C4-2B (cell line): ENCODE measurements at regions not wholly inside any gene's neighbourhood (a gene's known extent, or its start where the extent isn't known, plus 50 kb on each side); places are given as distances from the start of the nearest gene placed in this dataset.

ENCODE experiments used
- H3K27ac ChIP-seq: fragments of 450-650 bp; 2 replicates; pipeline ENCODE4 v1.5.1; 2017
- ZFX ChIP-seq: fragments of 450-650 bp; IDR thresholded peaks from 2 replicates; pipeline ENCODE4 v1.6.1; 2017
- TF ChIP-seq, protein P1 (sequence below): fragments of 450-650 bp; conservative IDR thresholded peaks from 2 replicates; pipeline ENCODE4 v1.5.1; 2017; ENCODE audit warnings: mild to moderate bottlenecking

DNA sequence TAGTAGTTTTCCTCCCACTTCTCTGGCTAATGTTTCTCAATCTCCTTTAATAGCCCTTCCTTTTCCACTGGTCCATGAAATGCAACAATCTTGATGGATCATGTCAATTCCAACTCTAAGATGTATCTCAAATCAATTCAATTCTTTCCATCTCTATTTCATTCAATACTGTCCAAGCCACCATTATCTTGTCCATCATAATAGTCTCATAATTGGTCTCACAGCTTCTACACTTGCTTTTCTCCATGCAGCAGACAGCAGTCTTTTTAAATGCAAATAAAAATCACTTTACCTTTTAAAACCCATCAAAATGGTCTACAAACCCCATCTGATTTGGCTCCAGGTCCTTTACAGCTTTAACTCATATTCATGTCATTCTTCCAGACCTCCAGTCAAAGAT is 226.6 kb downstream of the EPHA4 start:
- no peak overlapping the region for H3K27ac ChIP-seq
- no peak for TF ChIP-seq ZFX
- TF ChIP-seq, protein P1, sequence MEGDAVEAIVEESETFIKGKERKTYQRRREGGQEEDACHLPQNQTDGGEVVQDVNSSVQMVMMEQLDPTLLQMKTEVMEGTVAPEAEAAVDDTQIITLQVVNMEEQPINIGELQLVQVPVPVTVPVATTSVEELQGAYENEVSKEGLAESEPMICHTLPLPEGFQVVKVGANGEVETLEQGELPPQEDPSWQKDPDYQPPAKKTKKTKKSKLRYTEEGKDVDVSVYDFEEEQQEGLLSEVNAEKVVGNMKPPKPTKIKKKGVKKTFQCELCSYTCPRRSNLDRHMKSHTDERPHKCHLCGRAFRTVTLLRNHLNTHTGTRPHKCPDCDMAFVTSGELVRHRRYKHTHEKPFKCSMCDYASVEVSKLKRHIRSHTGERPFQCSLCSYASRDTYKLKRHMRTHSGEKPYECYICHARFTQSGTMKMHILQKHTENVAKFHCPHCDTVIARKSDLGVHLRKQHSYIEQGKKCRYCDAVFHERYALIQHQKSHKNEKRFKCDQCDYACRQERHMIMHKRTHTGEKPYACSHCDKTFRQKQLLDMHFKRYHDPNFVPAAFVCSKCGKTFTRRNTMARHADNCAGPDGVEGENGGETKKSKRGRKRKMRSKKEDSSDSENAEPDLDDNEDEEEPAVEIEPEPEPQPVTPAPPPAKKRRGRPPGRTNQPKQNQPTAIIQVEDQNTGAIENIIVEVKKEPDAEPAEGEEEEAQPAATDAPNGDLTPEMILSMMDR, result no peak

DNA sequence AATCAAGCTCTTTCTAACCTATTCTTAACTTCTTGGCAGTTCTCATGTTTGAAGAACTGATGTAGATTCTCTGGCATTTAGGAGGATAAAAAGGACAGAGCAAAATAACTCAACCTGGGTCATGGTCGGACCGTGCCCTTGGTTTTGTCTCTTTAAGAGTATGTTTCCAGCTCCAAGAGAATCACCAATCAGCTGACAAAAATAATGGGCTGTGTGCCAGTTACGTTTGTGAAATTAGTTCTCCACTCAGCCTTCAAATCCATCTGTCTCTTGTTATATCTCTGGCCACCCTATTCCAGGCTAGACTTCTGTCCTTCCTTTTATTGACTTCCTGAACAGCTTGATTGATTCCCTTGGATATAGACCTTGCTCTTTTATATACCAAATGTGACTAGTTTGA is 225.7 kb downstream of the EPHA4 start:
- TF ChIP-seq, protein P1, result no peak
- no peak for TF ChIP-seq ZFX
- H3K27ac ChIP-seq, result no peak overlapping the region

DNA sequence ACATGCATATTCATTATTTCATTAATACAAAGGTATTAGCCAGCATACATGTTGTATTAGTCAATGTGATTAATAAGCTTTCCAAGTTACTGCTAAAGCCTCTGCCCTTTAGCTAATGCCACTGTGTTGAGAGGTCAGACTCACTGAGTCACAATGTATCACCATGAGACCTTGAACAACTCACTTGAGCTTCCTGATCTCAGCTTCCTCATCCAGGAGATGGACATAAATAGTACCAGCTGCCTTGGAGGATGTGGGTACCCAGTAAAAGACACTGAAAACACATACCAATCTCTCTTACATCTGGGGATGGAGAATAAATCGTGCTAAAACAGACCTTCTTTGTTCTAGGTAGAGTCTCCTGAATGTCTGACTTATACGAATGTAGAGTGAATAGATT is 224.6 kb downstream of the EPHA4 start:
- TF ChIP-seq ZFX, result no peak
- TF ChIP-seq, protein P1, result no peak
- no peak overlapping the region for H3K27ac ChIP-seq

DNA sequence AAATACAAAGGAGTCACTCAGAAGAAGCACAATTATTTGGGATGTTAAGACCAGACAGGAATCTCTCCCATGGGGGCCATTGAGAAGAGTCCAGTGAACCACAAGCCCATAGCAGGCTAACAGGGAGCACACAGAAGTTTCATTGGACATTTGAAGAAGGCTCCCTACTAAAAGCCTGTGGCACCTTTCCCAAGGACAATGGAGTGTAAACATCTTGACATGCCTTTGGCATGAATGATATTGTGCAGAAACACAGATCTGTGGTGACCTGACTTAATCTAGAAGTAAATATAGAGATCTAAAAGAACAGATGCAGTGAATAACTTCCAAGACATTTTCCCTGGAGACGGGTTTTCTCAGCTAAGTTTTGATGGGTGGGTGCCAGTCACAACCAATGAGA is 221.5 kb downstream of the EPHA4 start:
- H3K27ac ChIP-seq, result no peak overlapping the region
- TF ChIP-seq, protein P1, result no peak
- TF ChIP-seq ZFX, result no peak

DNA sequence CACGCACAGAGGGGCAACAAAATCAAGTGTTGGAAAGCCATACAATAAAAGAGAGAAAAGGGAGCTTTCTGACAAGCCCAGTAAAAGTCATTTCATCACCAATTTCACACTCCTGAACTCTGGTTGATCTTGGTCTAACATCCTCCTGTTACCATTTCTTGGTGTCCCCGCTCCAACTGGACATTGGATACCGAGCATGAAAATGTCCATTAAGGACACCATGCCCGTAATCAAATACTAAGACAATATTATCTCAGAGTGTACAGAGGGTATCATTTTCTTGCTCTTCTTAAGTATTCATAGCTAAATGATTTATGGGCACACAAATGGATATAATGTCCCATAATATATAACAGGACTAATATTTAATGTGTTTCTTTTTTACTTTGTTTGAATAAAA is 218.9 kb downstream of the EPHA4 start:
- H3K27ac ChIP-seq, result no peak overlapping the region
- TF ChIP-seq, protein P1, result no peak

DNA sequence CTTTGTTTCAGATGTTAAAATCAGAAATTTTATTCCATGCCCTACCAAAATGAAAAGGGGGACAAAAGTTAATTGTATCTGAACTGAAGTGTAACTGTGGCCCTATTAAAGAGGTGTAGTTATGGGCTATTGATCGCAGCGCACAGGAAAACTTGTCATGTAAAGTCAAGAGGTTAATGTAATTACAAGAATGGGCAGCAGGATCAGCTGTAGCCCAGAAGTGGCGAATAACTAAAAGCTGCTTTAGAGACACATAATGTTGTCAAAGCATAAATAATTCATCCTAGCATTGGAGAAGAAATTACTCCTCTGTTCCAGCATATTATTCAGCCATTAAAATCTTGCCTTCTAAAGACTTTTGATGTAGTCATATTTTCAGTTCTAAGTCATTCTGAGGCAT is 211.8 kb downstream of the EPHA4 start:
- H3K27ac ChIP-seq, result no peak overlapping the region
- TF ChIP-seq ZFX, result no peak
- TF ChIP-seq, protein P1, result no peak

DNA sequence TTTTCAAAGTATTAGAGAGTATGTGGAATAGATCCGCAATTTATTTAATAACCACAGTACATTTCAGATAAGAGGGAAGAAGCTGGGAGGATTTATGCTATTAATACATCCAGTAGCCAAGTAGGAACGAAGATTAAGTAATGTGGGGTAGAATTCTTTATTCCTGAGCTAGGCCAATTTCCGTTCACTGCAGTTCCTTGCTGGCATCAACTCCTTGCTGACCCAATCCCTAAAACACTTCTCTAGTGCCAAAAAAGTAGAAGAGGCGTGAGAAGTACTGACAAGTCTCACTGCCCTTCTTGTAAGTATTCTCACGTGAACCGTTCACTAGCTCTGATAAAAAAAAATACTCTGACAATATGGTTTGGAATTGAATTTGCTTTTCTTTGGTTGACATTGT is 211.4 kb downstream of the EPHA4 start:
- TF ChIP-seq, protein P1, result no peak
- TF ChIP-seq ZFX, result no peak
- no peak overlapping the region for H3K27ac ChIP-seq
